ENCODE measurements at regions not wholly inside any gene's neighbourhood (a gene's known extent, or its start where the extent isn't known, plus 50 kb on each side); places are given as distances from the start of the nearest gene placed in this dataset.
A peak's percentile ranks its signal among the peaks of the same experiment; 100 is the strongest.
"Not testable (repeated sequence)": the region's sequence is repeated elsewhere in the genome, so short reads cannot be mapped to it uniquely, and the experiment has no call there.

GRCh38 chr6:27016689-27017088 lies 230.8 kb upstream of the PRSS16 start:
- H3K9me2 ChIP-seq (ENCODE audit: insufficient read depth, low read length) = no peaks in the 10 kb centered on the region
- H3K4me2 ChIP-seq (ENCODE audit: low read length) = no peak overlapping the region
- no peaks in the 10 kb centered on the region for H3F3A ChIP-seq (ENCODE audit: insufficient read depth, low read length, poor library complexity, severe bottlenecking)
- no peak overlapping the region for H3K9ac ChIP-seq (ENCODE audit: low read length)
- no peak overlapping the region for H2AFZ ChIP-seq (ENCODE audit: low read depth, low read length)
- no peaks in the 10 kb centered on the region for H4K20me1 ChIP-seq (ENCODE audit: insufficient read depth)
- TF ChIP-seq POLR2AphosphoS5 (IDR thresholded peaks at IDR 0.05) = no peak
- no peak for TF ChIP-seq SMC3 (conservative IDR thresholded peaks at IDR 0.05; ENCODE audit: poor library complexity)
- no peak for TF ChIP-seq MXI1 (conservative IDR thresholded peaks at IDR 0.05; ENCODE audit: poor library complexity, severe bottlenecking)
- no peak for TF ChIP-seq EP300 (conservative IDR thresholded peaks at IDR 0.05; ENCODE audit: poor library complexity, severe bottlenecking)
- no peak for TF ChIP-seq RAD21 (conservative IDR thresholded peaks at IDR 0.05)
- TF ChIP-seq CTCF (IDR thresholded peaks at IDR 0.05; ENCODE audit: poor library complexity, severe bottlenecking) = no peak
- no peak for TF ChIP-seq REST (IDR thresholded peaks at IDR 0.05; ENCODE audit: borderline replicate concordance)
- no peak for TF ChIP-seq EZH2 (IDR thresholded peaks at IDR 0.05; ENCODE audit: borderline replicate concordance, insufficient read depth, low read length, poor library complexity, severe bottlenecking)
- no peak for TF ChIP-seq TAF1 (IDR thresholded peaks at IDR 0.05; ENCODE audit: low read depth)
- no peaks in the 10 kb centered on the region for H3K27me3 ChIP-seq (ENCODE audit: insufficient read depth, low read depth, low read length)
- no peaks in the 10 kb centered on the region for H3K36me3 ChIP-seq (ENCODE audit: insufficient read depth, low read length)
- no peak overlapping the region for H3K27ac ChIP-seq (ENCODE audit: low read length)
- H3K79me2 ChIP-seq (replicated peaks; ENCODE audit: insufficient read depth, low read length) = no peaks in the 10 kb centered on the region
- no peak overlapping the region for H3K4me3 ChIP-seq (ENCODE audit: low read length)
- peaks cover 2% of the 10 kb centered on the region for H3K9me3 ChIP-seq (ENCODE audit: low read length)

- not testable (repeated sequence) for H3K9me3 ChIP-seq (ENCODE audit: low read length); H3K36me3 ChIP-seq (ENCODE audit: insufficient read depth, low read length); H3K9ac ChIP-seq (ENCODE audit: low read length); H3K27me3 ChIP-seq (ENCODE audit: insufficient read depth, low read depth, low read length); H3K9me2 ChIP-seq (ENCODE audit: insufficient read depth, low read length); H3K27ac ChIP-seq (ENCODE audit: low read length); H4K20me1 ChIP-seq (ENCODE audit: insufficient read depth); H3K79me2 ChIP-seq (replicated peaks; ENCODE audit: insufficient read depth, low read length); H3K4me2 ChIP-seq (ENCODE audit: low read length); H2AFZ ChIP-seq (ENCODE audit: low read depth, low read length); H3F3A ChIP-seq (ENCODE audit: insufficient read depth, low read length, poor library complexity, severe bottlenecking)
- H3K4me3 ChIP-seq (ENCODE audit: low read length) = peak overlapping the region; percentile 72
These were observed 229.1 kb upstream of the PRSS16 start for GRCh38 chr6:27018401-27018800.
